IPS-11a (cell line): ENCODE measurements at regions not wholly inside any gene's neighbourhood (a gene's known extent, or its start where the extent isn't known, plus 50 kb on each side); places are given as distances from the start of the nearest gene placed in this dataset.
"Not testable (repeated sequence)": the region's sequence is repeated elsewhere in the genome, so short reads cannot be mapped to it uniquely, and the experiment has no call there.

Experiments
- H3K4me3 ChIP-seq: one replicate; pipeline ENCODE4 v1.5.1; 2013; ENCODE audit warnings: low read depth, low read length, control low read depth

DNA sequence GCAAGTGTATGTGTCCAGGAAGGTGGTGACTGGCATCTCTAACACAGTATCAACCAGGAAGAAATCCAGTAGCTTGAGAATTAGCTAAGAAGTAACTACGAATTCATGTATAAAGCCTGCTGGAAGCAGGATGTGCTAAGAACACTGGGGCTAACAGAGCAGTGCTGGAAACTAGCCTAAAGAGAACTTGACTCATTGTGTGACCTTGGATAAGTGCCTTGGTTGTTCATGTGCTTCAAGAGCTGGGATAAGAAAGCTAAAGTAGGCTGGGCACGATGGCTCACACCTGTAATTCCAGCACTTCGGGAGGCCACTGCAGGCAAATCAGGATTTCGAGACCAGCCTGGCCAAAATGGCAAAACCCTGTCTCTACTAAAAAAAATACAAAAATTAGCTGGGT is 186.9 kb downstream of the RRAGC start:
- no peak overlapping the region for H3K4me3 ChIP-seq

DNA sequence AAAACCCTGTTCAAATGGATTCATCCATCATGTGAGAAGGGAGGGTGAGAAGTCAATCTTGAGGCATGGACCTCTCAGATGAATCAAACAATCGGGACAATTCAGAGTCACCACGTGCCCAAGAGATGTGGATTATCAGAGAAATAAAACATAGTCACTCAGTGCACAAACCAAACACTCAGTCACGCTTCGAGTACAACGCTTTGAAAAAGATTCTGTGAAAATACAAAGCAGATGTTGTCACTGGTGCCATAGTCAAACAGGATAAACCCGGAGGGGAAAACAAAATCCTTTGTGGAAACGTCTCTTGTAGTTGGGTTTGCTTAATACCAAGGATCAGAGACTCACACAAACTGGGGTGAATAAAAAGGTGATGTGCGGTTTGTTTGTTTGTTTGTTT is 188.4 kb downstream of the RRAGC start:
- H3K4me3 ChIP-seq = no peak overlapping the region

- no peak overlapping the region for H3K4me3 ChIP-seq
These were observed 188.9 kb downstream of the RRAGC start for GRCh38 chr1:38670544-38671122.

DNA sequence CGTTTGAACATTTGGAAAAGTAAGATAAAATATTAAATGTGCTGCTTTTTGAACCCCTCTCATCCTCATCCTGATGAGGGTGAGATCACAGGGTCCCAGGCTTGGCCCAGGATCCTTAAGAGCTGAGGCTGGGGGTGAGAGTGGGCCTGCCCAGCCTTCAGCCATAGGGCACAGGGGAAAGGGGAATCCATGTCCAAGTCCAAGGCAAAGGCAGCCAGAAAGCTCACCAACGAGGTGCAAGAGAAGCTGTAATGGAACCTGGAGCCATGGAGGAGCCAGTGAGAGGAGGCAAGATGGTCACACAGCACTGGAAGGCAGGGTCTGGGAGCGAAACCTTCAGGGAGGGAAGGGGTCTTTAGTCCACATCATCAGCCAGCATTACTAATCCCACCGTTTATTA is 191.9 kb downstream of the RRAGC start:
- H3K4me3 ChIP-seq = no peak overlapping the region

GRCh38 chr1:38662126-38662525 is 197.4 kb downstream of the RRAGC start:
- H3K4me3 ChIP-seq = no peak overlapping the region

DNA sequence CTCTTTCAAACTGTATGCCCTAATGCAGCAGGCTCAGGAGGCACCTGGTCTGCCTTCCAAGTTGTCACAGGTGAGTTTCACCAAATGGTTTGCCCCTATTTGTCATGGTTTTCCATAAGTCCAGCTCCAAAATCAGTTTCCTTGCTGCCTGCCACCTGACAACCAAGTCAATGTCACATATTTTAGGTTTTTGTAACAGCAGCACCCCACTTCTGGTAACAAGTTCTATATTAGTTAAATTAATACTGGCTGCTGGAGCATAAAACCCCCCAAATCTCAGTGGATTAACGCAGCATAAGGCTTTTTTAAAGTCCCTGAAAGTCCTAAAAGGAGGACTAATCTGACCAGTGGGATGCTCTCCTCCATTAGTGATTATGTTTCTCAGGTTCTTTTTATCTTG is 200.7 kb downstream of the RRAGC start:
- no peak overlapping the region for H3K4me3 ChIP-seq

GRCh38 chr1:38657873-38658272 is 201.7 kb downstream of the RRAGC start:
- H3K4me3 ChIP-seq = no peak overlapping the region

DNA sequence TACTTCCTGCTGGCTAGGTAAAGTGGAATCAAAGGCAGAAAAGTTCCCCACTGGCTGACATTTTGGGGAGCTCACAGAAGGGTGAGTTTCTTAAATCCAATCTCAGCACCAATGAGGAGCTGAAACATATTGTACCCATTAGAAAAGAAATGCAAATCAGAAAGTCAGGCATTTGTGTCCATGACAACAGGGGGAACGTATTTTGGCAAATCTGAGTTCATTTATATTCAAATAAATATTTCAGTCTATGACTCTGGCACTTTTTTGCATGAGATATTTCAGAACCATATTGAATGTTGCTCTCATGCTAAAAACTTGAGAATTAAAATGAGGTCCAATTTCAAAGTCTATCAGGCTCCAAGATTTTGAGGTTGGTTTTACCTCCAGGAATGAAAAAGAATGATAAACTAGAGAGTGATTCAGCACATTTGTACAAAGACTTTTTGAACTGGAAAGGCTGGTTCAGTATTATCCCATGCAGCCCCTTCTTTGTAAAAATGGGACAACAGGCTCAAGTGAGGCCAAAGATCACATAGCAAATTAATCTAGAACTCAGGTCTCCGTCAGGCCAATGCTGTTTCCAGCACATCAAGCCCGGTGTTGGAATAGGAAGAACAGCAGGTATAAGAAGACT is 202.2 kb downstream of the RRAGC start:
- no peak overlapping the region for H3K4me3 ChIP-seq

DNA sequence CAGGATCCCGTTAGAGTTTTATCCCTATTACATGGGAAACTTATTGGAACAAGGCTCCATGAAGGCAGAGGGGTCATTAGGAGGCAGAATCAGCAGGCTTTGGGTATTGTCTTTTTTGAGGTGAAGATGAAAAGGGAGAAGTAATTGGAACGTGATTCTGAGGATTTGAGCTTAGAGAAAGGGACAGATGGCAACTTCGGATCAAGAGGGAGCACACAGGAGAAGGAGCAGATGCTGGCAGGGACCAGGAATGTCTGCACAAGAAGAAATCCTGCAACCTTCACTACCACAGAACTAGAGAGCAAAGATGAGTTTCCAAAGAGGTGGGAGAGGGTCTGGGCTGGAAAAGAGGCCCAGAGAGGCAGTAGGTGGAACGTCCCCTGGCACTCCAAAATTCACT is 202.8 kb downstream of the RRAGC start:
- H3K4me3 ChIP-seq = no peak overlapping the region

- no peak overlapping the region for H3K4me3 ChIP-seq
These were observed 207.4 kb downstream of the RRAGC start for GRCh38 chr1:38652217-38652616.

DNA sequence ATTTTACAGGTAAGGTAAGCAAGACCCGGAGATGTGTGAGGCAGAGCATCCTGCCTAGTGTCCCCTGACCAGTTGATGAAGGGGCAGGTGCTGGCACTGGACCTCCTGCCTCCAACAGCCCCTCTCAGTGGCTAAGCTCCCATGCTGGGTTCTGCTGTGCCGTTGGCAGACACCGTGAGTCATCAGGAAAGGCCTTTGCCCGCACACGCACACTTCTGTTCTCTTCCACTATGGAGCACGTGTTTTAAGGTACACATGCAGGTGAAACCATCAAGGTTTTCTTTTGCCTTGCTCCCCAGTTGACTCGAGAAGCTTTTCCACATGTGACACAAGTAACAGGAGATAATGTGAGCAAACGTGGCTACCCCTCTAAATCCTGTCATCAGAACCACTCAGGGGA is 207.9 kb downstream of the RRAGC start:
- H3K4me3 ChIP-seq = no peak overlapping the region

DNA sequence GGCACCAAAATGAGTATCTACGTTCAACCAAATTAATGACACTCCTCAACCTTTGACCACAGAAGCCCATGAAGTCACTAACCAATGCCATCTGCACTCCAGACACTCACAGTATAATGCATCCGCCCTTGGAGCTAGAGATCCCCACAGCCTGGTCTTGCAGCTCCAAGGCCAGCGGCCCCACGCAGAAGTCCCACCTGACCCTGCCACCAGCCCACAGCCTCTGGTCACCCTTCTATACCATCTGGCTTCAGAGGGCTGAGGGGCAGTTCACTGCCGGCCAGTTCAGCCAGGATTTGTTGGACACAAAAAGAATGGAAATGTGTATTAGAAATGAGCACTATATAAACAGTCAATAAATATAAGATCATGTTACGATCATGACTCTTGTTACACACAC is 211.2 kb downstream of the RRAGC start:
- H3K4me3 ChIP-seq = no peak overlapping the region

GRCh38 chr1:38647341-38647740 is 212.2 kb downstream of the RRAGC start:
- not testable (repeated sequence) for H3K4me3 ChIP-seq

DNA sequence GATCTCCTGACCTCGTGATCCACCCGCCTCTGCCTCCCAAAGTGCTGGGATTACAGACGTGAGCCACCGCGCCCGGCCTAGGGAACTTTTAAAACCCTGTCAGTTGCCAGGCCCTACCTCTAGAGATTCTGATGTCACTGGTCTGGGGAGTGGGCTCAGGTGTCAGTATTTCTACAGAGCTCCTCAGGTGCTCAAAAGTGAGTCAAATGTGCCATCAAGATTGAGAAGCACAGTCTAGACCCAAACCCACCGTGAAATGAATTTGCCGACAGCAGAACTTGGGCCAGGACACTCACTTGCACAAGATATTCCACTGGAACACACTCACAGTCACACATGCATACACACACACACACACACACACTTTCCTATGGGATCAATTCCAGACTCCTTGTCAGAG is 215.5 kb downstream of the RRAGC start:
- no peak overlapping the region for H3K4me3 ChIP-seq

DNA sequence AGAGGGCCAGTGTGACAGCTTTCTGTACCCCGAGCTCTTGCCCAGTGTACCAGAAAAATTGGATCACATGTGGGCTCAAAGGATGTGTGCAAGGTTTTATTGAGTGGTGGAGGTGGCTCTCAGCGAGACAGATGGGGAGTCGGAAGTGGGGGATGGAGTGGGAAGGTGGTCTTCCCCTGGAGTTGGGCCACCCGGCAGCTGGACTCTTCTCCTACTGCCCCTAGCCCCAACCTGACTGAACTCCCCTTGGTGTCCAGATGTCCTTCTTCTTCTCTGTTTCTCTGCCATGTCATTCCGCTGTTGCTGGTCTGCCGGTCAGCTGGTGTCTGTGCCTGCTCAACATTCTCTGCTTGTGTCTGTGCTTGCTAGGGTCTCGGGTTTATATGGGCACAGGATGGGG is 217.9 kb downstream of the RRAGC start:
- no peak overlapping the region for H3K4me3 ChIP-seq

DNA sequence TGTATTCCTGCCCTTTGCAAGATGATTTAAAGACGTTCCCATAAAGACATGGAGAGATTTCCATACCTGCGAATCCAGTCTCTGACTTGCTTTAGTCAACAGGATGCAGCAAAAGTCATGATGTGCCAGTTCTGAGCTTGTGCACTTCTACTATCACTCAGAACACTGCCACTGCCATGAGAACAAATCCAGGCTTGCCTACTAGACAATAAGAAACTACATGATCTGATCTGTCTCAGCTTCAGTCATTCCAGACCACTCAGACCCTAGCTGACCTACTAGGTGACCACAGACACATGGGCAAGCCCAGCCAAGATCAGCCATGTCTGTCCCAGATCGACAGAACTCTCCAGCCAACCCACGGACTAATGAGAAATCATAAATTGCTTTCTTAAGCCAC is 219.2 kb downstream of the RRAGC start:
- no peak overlapping the region for H3K4me3 ChIP-seq

- H3K4me3 ChIP-seq = no peak overlapping the region
These were observed 231.3 kb downstream of the RRAGC start for GRCh38 chr1:38628241-38628640.

- no peak overlapping the region for H3K4me3 ChIP-seq
These were observed 233.6 kb downstream of the RRAGC start for GRCh38 chr1:38625939-38626338.

DNA sequence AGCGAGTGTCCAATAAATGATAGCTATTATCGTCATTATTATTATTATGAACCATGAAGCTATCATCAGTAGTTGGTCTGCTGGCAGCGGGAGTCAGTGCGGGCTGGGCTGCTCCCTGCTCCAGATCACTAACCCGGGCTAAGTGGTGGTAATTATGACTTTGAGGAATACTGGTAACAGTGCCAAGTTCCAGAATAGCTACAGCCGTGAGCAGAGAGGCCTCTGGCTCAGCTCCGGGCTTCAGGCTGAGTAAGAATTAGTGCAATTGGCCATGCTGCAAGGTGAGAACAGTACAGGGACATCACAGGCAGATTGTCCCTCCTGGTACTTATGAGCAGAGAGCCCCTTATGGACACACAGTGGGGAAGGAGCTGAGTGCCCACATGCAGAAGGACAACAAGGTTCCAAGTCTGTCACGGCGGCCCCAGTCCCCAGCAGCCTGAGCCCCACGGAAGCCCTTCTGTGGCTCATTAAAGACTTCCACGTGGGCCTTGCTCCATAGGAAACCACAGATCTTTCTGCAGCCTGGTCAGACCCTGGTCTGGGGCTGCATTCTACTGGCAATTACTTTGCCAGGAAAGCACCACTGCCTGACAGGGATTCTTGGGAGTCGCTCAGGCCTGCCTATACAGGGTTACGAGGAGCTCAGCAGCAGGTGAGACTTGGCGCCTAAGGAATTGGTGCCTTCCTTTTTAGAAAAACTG is 235.1 kb downstream of the RRAGC start:
- H3K4me3 ChIP-seq = no peak overlapping the region

- no peak overlapping the region for H3K4me3 ChIP-seq
These were observed 236.0 kb downstream of the RRAGC start for GRCh38 chr1:38623529-38623928.

DNA sequence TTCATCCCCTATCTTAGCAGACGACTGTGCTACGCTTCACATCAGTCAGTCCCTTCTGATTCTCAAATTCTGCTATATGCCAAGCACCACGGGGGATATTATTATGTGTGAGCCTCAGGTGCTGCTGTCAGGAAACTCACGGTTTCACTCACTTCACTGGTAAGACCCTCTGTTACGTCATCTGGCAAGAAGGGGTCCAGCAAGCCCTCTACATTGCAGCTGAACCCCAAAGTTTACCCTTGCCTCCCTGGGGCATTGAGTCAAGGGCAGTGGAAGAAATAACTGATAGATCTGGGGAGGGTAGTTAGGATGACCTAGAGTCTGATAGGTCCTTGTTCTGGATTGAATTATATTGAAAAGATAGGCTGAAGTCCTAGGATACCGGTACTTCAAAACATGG is 237.4 kb downstream of the RRAGC start:
- H3K4me3 ChIP-seq = no peak overlapping the region

- no peak overlapping the region for H3K4me3 ChIP-seq
These were observed 242.7 kb downstream of the RRAGC start for GRCh38 chr1:38616846-38617245.

DNA sequence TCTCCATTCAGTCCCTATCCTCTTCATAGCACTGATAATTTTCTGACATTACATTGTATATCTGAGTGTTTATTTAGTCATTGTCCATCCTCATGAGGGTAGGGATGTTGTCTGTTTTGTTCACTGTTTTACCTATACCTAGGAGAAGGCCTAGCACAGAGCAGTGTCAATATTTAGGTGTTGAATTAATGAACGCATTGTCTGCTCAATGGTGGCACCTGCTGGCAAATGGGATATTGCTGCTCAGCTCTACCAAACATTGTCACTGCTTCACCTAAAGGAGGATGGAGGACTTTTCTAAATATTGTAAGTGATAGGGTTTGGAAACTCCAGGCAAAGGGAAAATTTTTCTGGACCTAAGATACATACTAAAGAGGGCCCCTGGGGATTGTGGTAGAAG is 243.9 kb downstream of the RRAGC start:
- H3K4me3 ChIP-seq = no peak overlapping the region
